Epithelial cell of prostate (primary cell): ENCODE measurements at regions not wholly inside any gene's neighbourhood (a gene's known extent, or its start where the extent isn't known, plus 50 kb on each side); places are given as distances from the start of the nearest gene placed in this dataset.

ENCODE experiments used
- DNase-seq: peaks from one replicate; pipeline ENCODE4 v3.0.0-alpha.2; 2011; ENCODE audit warnings: low read depth, low spot score
- H3K27ac ChIP-seq: fragments of 450-650 bp; 2 replicates; pipeline ENCODE4 v1.5.1; 2017; ENCODE audit warnings: mild to moderate bottlenecking

DNA sequence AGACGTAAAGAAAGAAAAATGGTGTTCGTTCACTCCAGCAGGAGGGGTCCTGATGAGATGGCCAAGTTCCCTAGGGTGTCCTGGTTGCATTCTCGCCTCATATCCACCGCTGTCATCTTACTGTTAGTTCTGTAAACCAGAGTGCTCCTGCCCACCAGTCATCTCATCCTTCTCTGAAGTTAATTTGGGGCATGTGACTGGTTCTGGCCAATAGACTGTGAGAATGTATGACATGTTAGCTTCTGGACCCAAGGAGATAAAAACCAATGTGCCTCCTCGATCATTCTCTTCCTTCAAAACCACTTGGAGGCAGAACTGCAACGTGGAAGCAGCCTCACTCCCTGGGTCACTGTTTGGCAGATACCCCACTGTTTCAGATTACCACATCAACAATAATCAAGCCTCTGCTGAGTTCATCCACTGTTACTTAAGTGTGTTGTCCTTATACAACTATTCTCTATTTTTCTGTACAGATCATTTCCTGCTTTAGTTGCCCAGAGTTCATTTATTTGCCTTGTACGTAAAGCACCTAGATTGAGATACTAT, 759.1 kb downstream of the TSN start:
- DNase-seq: no peak
- no peak overlapping the region for H3K27ac ChIP-seq

DNA sequence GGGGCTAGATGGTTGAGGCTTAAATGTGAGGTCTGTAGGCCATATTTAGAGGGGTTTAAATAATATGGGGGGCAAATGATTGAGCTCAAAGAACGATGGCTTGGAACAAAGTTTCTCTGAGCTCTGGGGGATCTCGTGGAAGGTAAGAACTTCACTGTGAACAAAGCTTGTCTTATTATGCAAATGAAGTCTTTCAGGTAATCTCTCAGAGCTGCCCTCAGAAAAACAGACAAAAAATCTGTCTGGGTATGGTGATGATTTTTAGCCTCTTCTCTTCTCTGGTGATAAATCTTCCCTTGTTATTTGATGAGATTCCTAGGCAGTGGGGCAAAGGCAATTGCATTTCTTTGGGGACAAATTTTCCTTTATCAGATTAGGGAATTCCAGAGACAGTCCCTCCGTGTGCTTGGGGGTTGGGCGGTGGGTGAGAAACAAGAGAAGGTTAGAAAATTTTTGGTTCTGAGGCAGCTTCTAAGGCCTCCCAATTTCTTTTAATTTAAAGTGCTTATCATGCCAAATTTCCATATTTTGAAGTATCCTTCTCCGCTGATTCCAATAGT, 760.4 kb downstream of the TSN start:
- H3K27ac ChIP-seq: no peak overlapping the region
- no peak for DNase-seq

DNA sequence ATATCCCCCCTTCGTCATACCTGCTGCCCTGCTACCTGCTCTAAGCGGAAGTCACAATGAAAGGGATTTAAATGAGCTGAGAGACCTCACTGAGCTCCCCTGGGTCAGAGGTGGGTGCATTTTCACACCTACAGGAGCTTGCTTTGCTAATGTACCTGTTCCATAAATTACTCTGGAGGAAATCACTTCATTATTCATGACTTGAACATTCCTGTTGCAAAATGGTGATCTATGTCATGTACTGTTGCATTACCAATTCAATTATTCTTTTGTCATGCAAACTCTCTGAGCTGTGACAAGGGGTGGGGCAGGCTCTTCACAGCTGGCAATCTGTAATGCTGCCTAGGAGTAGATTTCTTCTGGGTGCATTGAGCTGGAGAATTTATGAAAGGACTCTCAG, 761.3 kb downstream of the TSN start:
- no peak overlapping the region for H3K27ac ChIP-seq
- DNase-seq: no peak

DNA sequence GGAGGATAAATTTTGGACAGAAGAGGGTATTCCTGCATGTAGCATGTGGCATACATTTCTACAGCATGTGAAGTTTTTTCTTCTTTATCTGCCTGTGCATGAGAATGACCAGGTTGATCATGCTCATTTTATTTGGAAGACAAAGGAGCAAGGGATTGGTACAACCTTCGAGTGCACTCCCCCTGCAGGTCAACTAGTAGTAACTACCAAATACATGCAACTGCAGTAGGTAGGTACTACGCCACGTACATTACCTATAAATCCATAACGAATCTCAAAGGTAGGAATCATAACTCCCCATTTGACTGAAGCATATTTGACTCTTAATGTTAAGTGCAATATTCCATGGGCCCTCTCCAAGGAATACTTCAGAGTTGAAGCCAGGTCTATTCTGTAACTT, 763.9 kb downstream of the TSN start:
- no peak overlapping the region for H3K27ac ChIP-seq
- DNase-seq: no peak

DNA sequence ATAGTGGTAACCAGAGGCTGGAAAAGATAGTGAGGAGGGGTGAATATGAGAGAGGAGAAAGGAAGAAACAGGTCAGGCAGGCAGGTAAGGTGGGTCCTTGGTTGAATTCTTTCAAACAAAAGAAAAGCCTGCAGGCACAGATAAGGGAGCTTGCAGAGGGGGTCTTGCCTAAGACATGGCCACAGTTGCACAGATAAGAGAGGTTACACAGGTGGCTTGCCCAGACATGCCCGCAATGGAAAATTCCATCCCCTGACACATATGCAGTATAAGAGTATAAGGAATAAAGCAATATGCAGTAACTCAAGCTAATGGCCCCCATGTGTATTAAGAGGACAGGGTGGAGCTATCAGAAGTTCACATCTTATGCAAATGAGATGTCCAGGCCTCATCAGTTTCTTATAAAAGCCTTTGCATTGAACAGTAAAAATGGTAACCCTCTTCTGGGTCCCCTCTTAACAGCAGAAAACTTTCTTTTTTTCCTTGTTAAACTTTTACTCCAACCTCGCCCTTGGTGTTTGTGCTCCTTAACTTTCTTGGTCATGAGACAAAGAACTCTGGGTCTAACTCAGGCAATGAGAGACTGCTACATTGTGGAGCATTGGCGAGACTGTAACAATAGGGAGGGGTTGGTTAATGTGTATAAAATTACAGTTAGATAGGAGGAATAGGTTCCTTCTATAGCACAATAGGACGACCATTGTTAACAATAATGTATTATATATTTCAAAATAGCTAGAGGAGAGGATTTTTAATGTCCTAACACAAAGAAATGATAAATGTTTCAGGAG, 764.6 kb downstream of the TSN start:
- no peak overlapping the region for H3K27ac ChIP-seq
- DNase-seq: no peak

DNA sequence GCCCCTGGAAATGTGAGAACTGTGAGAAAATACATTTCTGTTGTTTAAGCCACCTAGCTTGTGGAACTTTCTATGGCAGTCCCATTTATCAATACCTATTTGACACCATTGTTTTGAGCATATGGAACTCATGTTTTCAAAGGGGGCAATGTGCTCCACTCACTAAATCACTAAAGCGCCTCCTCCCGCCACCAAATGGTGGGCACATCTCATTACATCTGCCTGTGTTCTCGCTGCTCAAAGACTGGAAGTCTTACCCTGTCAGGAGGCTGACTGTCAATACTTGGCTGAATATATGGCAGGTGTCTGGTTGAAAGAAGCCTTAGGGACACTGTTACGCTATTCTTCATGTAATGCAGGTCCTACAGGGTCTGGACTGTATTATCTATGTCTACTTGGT, 767.7 kb downstream of the TSN start:
- no peak for DNase-seq
- no peak overlapping the region for H3K27ac ChIP-seq

DNA sequence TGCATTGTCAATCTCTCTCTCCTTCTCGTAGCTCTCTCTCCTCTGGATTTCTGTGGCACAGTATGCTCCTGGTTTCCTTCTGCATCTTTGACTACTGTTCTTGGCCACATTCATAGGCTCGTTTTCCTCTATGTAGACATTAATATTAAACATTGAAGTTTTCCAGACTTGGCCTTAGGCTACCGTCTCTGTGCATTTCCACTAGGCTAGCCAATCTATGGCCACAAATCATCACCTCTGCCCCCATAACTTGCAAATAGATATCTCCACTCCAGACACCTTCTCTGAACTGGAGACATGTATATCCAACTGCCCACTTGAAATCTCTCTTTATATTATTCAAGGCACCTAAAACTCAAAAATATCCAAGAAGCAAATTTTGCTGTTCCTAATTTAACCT, 768.5 kb downstream of the TSN start:
- DNase-seq: no peak
- no peak overlapping the region for H3K27ac ChIP-seq

DNA sequence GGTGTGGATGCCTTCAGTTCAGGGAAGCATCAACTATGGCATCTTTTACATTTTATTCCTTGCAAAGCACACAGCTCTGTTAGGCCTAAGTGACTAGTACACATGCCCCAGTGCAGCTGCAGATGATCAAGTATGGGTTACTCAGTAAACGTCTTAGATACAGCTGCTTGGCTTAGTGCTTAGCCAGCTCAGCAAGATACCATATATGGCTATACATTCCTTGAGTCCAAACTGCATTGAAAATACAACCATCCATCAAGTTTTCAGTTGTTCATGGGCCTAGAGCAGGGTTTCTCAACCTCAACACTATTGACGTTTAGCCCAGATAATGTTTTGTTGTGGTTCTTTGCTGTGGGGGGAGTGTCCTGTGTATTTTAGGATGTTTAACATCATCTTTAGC, 769.9 kb downstream of the TSN start:
- no peak overlapping the region for H3K27ac ChIP-seq
- DNase-seq: no peak

DNA sequence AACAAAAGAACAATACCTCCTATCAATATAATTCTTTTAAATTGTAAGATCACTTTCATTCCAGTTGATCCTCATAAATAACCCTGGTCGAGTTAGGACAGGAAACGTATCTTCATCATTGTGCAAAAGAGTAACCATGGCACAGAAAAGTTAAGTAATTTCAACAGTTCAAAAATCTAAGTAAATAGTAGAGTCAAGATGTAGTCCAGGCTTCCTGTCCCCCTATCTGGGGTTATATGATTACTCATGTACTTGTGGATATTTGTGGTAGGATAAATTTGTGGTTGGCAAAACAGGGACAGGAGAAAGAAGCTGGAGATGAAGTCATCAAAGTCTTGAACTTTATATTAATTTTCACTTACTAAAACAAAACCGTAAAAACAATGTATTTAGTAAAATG, 772.6 kb downstream of the TSN start:
- H3K27ac ChIP-seq: no peak overlapping the region
- DNase-seq: no peak

DNA sequence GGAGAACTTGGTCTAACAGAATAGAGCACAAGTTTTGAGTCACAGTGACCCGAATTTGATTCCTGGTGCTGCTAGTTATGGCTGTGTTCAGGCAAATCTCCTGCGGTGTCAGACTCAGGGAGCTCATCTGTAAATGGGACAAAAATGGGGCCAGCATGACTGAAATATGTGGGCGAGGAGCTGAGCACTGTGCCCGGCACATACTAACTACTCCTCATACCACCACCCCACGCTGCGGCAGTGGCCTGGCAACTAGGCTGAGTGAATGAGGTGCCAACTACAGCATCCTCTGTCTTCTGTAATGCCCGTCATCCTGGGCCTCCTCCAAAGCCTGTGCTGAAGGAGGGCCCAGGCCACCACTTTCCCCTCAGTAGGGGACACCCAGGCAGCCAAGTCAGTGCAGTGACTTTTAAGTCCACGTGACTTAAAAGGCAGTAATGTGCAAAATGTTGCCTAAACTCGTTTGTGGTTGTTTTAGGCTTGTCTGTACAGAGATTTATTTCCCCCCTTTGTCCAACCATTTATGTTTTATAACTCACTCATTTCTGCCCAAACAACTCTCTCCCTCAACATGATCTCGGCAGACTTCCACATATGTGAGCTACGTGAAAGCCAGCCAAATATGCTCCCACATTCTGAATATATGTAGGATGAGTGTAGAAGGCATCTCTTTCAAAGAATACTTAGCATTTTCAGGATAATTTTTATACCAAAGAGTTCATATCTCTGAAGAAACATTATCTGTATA, 773.7 kb downstream of the TSN start:
- no peak for DNase-seq
- H3K27ac ChIP-seq: no peak overlapping the region

DNA sequence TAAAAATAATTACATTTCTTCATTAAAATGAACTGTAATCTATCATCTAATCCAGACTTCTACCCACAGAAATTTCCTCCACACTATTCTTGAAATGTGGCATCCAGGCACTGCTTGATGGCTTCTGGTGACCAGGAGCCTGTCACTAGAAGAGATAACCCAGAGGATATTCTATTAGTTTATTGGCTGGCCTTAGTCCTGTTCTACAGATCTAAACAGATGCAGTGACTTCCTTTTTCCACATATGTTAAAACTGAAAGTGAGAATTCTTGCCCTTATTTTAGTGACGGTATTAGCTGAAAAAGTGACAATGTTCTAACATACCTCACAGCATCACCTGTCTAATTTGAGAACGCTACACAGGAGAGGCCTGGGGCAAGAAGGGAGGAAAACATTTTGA, 775.4 kb downstream of the TSN start:
- no peak overlapping the region for H3K27ac ChIP-seq
- no peak for DNase-seq

DNA sequence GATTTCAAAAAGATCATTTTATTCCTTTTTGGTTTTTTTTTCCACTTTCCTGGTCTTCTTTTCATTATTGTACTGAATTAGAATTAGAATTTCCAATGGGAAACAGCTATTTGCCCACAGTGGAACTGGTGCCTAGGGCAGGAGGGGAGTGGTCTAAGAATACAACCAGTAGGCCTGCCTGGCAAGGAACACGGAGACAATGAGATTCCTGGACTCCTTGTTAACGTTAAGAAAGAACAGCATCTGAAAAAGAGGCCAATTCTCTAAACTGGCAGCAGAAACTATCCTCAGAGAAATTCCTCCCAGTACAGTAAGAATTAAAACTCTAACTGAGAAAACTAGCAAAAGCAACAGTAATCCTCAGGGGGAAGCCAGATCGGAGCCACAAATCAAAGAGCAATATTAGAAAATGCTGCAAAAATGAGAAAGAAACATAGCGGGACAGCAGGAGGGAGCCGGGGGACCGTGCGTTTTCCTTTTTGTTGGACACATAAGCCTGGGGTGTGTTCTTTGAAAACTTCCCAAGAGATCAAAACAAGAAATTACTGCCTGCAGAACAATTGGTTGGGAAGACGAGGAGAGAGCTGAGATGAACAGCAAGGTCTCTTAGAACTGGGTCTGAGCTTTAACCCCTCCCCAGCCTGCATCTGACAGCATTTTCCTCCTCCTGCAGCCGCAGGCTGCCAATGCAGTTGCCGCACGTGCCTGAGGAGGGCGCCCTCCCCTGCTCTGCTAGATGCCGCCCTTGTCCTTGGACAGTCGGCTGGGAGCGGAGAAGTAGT, 776.0 kb downstream of the TSN start:
- DNase-seq: no peak
- H3K27ac ChIP-seq: no peak overlapping the region

DNA sequence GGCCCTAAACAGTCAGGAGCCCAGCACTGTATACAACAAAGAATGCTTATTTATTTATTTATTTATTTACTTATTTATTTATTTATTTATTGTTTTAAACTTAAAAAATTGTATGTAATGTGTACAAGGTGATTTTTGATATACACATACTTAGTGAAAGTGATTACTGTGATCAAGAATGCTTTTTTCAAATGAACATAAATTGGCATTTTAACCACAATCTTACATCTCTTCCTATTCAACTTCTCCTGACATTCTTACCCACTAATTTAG, 776.6 kb downstream of the TSN start:
- DNase-seq: no peak

DNA sequence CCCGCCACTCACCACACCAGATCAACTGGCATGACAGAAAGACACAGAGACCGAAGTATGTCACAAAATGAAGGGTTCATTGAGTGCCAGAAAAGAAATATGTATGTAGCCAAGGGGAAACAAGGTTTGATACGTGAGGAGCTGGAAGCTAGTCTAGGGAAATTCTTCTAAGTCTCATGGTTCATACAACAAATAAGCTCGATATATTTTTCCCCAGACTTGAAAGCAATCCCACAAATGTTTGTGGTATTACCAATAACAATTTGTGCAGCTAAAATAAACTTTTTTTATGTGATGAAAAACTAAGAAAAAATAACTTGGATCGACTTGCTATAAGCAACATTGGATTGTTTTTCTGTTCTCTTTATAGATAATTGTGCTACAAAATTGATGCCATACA, 777.0 kb downstream of the TSN start:
- DNase-seq: no peak
- no peak overlapping the region for H3K27ac ChIP-seq

More for the DNA sequence above, 776.6 kb downstream of the TSN start:
- H3K27ac ChIP-seq: no peak overlapping the region

DNA sequence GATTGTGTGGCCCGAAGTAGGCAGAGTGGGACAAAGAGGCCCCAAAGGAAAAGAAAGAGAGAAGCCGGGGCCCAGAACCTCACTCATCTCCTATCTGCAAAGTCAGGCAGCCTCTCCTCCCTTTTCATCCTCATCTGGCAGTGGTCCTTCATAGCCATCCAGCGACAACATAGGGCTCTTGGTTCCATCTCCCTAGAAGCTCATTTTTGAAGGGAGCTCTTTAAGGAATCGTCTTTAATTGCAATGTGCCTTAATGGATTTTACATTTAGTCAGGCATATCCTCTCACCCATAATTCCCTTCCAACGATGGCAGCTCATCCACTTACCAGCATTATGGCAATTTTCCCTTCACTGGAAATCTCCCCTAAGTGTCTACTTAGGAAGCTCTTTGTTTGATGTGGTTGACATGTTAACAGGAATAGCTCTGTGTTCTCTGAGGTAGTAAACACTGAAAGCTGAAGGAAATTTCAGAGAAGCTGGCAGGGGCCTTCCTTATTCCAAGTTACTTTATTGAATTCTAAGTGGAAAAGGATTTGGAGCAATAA, 780.6 kb downstream of the TSN start:
- H3K27ac ChIP-seq: no peak overlapping the region
- DNase-seq: no peak

DNA sequence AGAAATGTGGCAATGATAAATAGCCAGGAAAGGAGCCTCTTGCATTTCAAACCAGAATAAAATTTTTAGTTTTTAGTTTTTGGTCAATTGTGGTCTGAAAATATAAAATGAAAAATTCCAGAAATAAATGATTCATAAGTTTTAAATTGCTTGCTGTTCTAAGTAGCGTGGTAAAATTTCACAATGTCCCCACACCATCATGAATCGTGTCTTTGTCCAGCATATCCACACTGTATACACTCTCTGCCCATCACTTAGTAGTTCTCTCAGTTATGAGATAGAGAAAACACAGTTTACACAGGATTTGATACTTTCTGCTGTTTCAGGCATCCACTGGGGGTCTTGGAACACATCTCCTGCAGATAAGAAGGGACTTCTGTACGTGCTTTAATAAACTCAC, 783.9 kb downstream of the TSN start:
- no peak for DNase-seq
- H3K27ac ChIP-seq: no peak overlapping the region

DNA sequence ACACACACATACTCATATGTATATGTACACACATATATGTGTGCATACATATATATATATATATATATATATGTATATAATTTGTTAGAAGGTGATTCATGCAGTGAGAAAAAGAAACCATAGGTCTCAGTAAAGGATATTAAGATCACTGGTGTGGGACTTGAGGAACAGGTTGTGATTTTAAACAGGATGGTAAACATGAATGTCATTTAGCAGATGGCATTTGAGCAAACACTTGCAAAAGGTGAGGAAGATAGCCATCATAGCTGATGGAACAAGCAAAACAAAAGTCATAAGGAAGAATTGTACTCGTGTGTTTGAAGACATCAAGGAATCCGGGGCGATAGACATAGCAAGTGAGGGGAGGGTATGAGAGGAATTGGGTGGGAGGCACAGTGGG, 784.5 kb downstream of the TSN start:
- no peak overlapping the region for H3K27ac ChIP-seq
- DNase-seq: no peak

DNA sequence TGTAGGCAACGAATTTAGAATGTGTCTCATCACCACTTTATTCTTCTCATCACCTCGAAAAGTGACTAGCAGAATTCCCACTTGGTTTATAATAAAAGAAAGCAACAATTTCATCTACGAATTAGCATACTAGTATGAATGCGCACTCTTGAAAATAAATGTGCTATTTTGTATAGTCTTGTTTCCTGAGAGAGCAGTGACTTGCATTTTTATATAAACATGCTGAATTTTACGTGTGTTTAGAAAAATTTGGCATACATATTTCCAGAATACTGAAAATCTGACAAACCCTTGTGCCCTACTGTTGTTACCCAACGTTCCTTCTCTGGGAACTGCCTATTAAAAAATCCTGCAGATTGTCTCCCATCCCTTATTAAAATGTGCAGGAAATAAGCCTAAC, 786.8 kb downstream of the TSN start:
- no peak overlapping the region for H3K27ac ChIP-seq

DNA sequence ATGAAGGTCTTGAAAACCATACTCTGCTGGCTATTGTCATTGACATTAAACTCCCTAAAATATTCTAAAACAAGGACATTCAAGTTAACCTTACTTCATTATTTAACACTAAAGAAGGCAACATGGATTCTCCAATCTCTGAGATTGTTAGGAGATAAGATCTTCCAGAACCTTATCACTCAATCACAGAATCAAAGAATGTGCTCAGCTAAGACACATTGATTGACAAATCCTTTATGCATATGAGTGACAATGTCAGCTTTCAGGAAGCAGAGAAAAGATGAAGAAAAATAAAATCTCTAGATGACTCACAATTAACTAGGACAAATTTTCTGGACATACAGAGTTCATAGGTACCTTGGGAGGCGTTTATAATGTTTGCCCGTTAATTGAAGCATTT, 787.2 kb downstream of the TSN start:
- no peak for DNase-seq
- no peak overlapping the region for H3K27ac ChIP-seq

More for the DNA sequence above, 786.8 kb downstream of the TSN start:
- no peak for DNase-seq

DNA sequence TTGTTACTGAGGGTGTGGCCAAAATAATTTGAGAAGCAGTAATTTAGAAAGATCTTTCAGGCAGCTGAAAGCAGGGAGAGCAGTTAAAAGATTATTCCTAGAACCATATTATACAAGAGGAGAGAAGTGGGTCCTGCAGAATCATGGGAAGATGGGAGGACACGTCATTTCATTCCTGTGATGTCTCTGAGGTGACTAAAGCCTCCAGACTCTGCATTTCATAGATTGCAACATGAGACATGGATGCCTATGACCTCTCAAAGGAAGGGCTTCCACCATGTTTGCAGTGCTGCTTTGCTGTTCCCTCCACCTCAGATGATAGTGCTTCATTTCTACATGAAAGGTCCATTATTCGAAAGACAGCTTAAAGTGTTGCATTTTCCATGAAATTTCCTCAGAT, 788.4 kb downstream of the TSN start:
- DNase-seq: no peak
- no peak overlapping the region for H3K27ac ChIP-seq

DNA sequence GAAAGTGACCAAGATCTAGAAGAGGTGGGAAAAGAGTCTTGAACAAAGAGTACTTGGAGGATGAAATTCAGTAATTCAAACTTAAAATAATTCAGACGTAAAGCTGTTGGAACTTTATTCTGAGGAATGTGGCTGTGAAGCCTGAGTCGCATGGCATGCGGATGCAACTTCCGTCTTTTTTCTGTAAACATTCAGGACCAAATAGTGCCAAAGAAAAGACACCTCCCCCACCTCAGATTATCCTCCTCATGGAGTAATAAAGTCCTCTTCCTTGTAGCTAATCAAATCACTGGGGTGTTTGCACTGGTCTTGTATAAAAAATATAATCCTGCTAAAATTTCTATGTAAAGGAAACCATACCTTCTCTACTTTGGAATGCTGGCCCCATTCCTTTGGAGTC, 790.4 kb downstream of the TSN start:
- no peak for DNase-seq
- no peak overlapping the region for H3K27ac ChIP-seq
